Transverse colon (tissue), 4 donors: ENCODE measurements at regions not wholly inside any gene's neighbourhood (a gene's known extent, or its start where the extent isn't known, plus 50 kb on each side); places are given as distances from the start of the nearest gene placed in this dataset.

Experiments used
- EP300 ChIP-seq: sonication (generic); formaldehyde crosslinking; IDR thresholded peaks from one replicate; pipeline ENCODE4 v1.6.1; 2017; ENCODE audit warnings: antibody characterized with exemption, low read depth
- POLR2A ChIP-seq: fragments of 450-650 bp; IDR thresholded peaks from one replicate; pipeline ENCODE4 v1.6.1; 2016; ENCODE audit warnings: antibody characterized with exemption, mild to moderate bottlenecking, moderate library complexity
- POLR2AphosphoS5 ChIP-seq, 3 donors: sonication (generic); formaldehyde crosslinking; IDR thresholded peaks; one replicate each; pipeline ENCODE4 v1.6.1; 2016; ENCODE audit warnings: antibody characterized with exemption in 3 of 3
- TF ChIP-seq, protein P1 (sequence below), 5 experiments: fragments of 200-600 bp in 3 of 5; fragments of 450-650 bp in 2 of 5; sonication (generic) in 3 of 5; IDR thresholded peaks; 1 replicate in 2 of 5; 2 replicates in 3 of 5; pipeline ENCODE4 v1.5.1; 2016 to 2017; ENCODE audit warnings: antibody characterized with exemption in 5 of 5, inconsistent platforms in 3 of 5, mild to moderate bottlenecking in 2 of 5, moderate library complexity in 1 of 5

GRCh38 chr6:15957655-15958169, 171.2 kb upstream of the MYLIP start:
- TF ChIP-seq, protein P1, sequence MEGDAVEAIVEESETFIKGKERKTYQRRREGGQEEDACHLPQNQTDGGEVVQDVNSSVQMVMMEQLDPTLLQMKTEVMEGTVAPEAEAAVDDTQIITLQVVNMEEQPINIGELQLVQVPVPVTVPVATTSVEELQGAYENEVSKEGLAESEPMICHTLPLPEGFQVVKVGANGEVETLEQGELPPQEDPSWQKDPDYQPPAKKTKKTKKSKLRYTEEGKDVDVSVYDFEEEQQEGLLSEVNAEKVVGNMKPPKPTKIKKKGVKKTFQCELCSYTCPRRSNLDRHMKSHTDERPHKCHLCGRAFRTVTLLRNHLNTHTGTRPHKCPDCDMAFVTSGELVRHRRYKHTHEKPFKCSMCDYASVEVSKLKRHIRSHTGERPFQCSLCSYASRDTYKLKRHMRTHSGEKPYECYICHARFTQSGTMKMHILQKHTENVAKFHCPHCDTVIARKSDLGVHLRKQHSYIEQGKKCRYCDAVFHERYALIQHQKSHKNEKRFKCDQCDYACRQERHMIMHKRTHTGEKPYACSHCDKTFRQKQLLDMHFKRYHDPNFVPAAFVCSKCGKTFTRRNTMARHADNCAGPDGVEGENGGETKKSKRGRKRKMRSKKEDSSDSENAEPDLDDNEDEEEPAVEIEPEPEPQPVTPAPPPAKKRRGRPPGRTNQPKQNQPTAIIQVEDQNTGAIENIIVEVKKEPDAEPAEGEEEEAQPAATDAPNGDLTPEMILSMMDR (IDR thresholded peaks at IDR 0.05), result no peak
- TF ChIP-seq POLR2A (no peak), POLR2AphosphoS5 (IDR thresholded peaks at IDR 0.05) (no peak), EP300 (no peak)
